ENCODE measurements at regions not wholly inside any gene's neighbourhood (a gene's known extent, or its start where the extent isn't known, plus 50 kb on each side); places are given as distances from the start of the nearest gene placed in this dataset.

DNA sequence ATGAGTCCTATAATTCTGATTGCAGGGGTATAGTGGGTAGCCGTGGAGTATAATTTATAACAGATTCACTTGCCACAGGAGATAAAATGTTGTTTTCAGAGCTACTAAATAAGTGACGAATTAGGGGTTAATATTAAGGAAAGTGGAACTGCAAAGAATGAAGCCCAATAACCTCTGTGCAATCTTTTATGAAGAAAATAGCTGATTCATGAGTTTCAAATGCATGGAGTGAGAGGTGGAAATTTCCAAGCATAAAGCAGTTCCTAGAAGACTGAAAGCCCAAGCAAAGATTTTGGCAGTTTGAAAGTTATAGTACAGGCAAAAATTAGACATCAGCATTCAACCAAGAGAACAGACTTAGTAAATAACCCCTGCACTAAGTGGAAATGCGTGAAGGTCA is 1782.4 kb upstream of the PCDH10 start:
- Histone ChIP-seq H3K4me3 (peak overlapping the region; percentile 65), H3K36me3 (ENCODE audit: insufficient read depth, low read length) (no peaks in the 10 kb centered on the region), H3K27ac (0 out of 2 replicates have a peak overlapping the region, but pooled peaks have one; percentile 6), H3K9me3 (ENCODE audit: low read depth, low read length) (no peaks in the 10 kb centered on the region), H3K9ac (ENCODE audit: insufficient read length) (peak overlapping the region; percentile 14)
- DNase-seq (ENCODE audit: low read depth, low spot score) = no peak
- TF ChIP-seq FOXP2 (optimal IDR thresholded peaks at IDR 0.05; ENCODE audit: control extremely low read depth, extremely low read length, insufficient read depth) (no peak), POLR2AphosphoS5 (IDR thresholded peaks at IDR 0.05; ENCODE audit: borderline replicate concordance, low read depth, low read length) (no peak), EZH2 (IDR thresholded peaks at IDR 0.05) (no peak)

DNA sequence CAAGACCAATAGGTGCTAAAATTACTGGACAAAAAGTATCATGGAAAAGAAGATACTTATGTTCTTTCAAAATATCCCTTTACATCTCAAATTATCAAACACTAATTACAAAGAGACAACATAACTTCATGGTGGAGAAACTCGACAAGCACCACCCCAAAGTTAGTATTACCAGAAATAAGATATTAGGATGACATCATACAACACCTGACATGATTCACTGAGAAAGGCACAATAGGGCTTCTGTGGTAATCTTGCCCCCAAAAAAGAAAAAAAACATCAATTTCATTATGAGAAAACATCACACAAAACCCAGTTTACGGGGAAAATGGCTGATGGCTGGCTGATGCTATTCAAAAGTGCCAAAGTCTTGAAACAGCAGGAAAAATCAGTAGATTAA is 1781.7 kb upstream of the PCDH10 start:
- Histone ChIP-seq H3K4me3 (no peak overlapping the region), H3K36me3 (ENCODE audit: insufficient read depth, low read length) (no peaks in the 10 kb centered on the region), H3K27ac (no peak overlapping the region), H3K9ac (ENCODE audit: insufficient read length) (no peak overlapping the region), H3K9me3 (ENCODE audit: low read depth, low read length) (no peaks in the 10 kb centered on the region)
- DNase-seq (ENCODE audit: low read depth, low spot score) = no peak
- TF ChIP-seq FOXP2 (optimal IDR thresholded peaks at IDR 0.05; ENCODE audit: control extremely low read depth, extremely low read length, insufficient read depth) (no peak), POLR2AphosphoS5 (IDR thresholded peaks at IDR 0.05; ENCODE audit: borderline replicate concordance, low read depth, low read length) (no peak), EZH2 (IDR thresholded peaks at IDR 0.05) (no peak)

DNA sequence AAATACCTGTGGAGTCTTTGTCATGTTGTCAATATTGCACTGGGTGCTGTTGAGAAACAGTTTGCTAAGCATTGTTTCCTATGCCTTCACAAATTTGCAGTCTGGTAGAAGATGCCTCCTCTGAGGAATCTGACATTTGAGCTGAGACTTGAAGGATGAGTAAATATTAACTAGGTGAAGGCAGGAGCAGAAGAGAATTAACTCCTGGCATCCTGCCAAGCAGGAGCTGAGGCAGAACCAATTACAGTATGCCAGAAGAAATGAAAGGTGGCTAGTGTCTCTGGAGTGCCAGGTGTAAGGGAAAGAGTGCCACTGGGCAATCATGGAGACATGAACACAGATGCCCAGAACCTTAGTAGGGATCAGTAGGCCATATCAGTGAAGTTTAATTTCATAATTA is 1778.2 kb upstream of the PCDH10 start:
- H3K36me3 ChIP-seq (ENCODE audit: insufficient read depth, low read length) = no peaks in the 10 kb centered on the region
- no peak overlapping the region for H3K4me3 ChIP-seq
- no peak overlapping the region for H3K27ac ChIP-seq
- H3K9ac ChIP-seq (ENCODE audit: insufficient read length) = no peak overlapping the region
- H3K9me3 ChIP-seq (ENCODE audit: low read depth, low read length) = no peaks in the 10 kb centered on the region
- TF ChIP-seq FOXP2 (optimal IDR thresholded peaks at IDR 0.05; ENCODE audit: control extremely low read depth, extremely low read length, insufficient read depth) = no peak
- TF ChIP-seq POLR2AphosphoS5 (IDR thresholded peaks at IDR 0.05; ENCODE audit: borderline replicate concordance, low read depth, low read length) = no peak
- no peak for TF ChIP-seq EZH2 (IDR thresholded peaks at IDR 0.05)
- no peak for DNase-seq (ENCODE audit: low read depth, low spot score)

DNA sequence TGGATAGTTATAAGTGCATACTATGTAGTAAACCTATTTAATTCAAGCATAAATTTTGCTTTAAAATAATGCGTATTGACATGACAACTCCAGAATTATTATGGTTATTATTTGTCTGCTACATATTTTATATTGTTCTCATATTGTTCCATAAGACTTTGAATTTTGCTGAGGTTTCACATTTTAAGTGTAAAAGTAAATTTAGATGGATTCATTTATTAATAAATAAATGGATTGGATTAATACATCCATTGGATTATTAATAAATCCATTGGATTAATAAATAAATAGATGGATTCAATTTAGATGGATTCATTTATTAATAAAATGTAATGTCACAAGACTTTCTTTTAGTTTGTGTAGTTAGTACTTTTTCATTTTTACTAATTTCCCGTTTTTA is 1768.0 kb upstream of the PCDH10 start:
- TF ChIP-seq POLR2AphosphoS5 (IDR thresholded peaks at IDR 0.05; ENCODE audit: borderline replicate concordance, low read depth, low read length) (no peak), EZH2 (IDR thresholded peaks at IDR 0.05) (no peak), FOXP2 (optimal IDR thresholded peaks at IDR 0.05; ENCODE audit: control extremely low read depth, extremely low read length, insufficient read depth) (no peak)
- H3K36me3 ChIP-seq (ENCODE audit: insufficient read depth, low read length) = no peaks in the 10 kb centered on the region
- H3K9me3 ChIP-seq (ENCODE audit: low read depth, low read length) = no peaks in the 10 kb centered on the region
- no peak overlapping the region for H3K27ac ChIP-seq
- no peak for DNase-seq (ENCODE audit: low read depth, low spot score)
- H3K4me3 ChIP-seq = no peak overlapping the region
- no peak overlapping the region for H3K9ac ChIP-seq (ENCODE audit: insufficient read length)

DNA sequence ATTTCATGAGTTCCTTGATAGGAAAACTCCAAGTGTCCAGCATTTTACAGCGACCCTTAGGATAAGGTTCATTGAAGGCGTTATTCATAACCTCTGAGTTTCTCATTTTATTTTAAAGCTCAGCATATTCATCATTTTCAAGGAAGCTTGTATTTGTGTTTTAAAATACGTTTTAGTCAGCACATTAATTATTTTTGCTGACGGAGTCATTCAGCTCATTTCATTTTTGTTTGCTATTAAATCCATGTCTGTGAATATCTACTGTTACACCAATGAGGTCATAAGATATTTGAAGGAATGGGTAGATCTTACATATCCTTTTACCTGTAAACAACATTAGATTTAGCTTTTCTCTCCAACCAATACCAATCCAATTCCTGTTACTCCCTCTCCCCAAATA is 1766.3 kb upstream of the PCDH10 start:
- no peak for DNase-seq (ENCODE audit: low read depth, low spot score)
- Histone ChIP-seq H3K36me3 (ENCODE audit: insufficient read depth, low read length) (no peaks in the 10 kb centered on the region), H3K27ac (no peak overlapping the region), H3K4me3 (no peak overlapping the region), H3K9me3 (ENCODE audit: low read depth, low read length) (no peaks in the 10 kb centered on the region), H3K9ac (ENCODE audit: insufficient read length) (no peak overlapping the region)
- no peak for TF ChIP-seq FOXP2 (optimal IDR thresholded peaks at IDR 0.05; ENCODE audit: control extremely low read depth, extremely low read length, insufficient read depth)

DNA sequence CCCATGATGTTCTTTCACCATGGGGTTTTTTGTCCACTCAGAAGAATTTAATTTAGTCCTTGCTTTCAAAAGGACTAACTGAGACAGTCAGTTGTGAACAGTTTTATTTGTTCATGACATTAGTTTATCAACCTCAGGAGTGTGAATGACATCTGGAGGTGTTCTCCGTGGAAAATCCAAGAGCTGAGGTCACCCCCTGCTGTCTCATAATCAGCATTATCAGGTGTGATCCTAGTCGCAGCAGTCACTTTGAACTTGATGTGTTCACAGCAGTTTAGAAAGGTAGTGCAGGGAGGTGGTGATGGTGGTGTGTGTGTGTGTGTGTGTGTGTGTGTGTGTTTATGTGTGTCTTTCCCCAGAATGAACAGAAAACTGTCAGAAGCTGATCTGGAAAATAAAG is 1760.8 kb upstream of the PCDH10 start:
- Histone ChIP-seq H3K27ac (no peak overlapping the region), H3K9ac (ENCODE audit: insufficient read length) (no peak overlapping the region), H3K9me3 (ENCODE audit: low read depth, low read length) (no peaks in the 10 kb centered on the region), H3K36me3 (ENCODE audit: insufficient read depth, low read length) (no peaks in the 10 kb centered on the region), H3K4me3 (no peak overlapping the region)
- no peak for DNase-seq (ENCODE audit: low read depth, low spot score)
- no peak for TF ChIP-seq POLR2AphosphoS5 (IDR thresholded peaks at IDR 0.05; ENCODE audit: borderline replicate concordance, low read depth, low read length)
- no peak for TF ChIP-seq FOXP2 (optimal IDR thresholded peaks at IDR 0.05; ENCODE audit: control extremely low read depth, extremely low read length, insufficient read depth)
- TF ChIP-seq EZH2 (IDR thresholded peaks at IDR 0.05) = no peak

DNA sequence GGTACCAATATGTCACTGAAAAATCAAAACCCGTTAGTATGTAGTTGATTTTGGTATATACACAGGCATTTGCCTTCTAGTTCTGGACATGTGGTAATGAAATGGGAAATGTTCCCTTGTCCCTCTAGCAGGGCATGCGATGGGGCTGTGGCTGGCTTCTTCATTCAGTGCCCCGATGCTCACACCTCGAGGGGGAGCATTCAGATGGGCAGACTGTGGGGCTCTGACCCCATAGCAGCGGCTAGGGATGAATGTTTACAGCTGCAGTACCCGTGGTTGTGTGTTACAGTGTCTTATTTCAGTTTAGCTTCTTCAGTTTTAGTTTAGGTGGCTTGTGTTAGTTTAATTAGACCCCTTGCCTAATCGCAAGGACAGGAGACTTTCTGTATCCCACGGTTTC is 1741.0 kb upstream of the PCDH10 start:
- no peaks in the 10 kb centered on the region for H3K9me3 ChIP-seq (ENCODE audit: low read depth, low read length)
- no peak overlapping the region for H3K27ac ChIP-seq
- TF ChIP-seq POLR2AphosphoS5 (IDR thresholded peaks at IDR 0.05; ENCODE audit: borderline replicate concordance, low read depth, low read length) = no peak
- TF ChIP-seq EZH2 (IDR thresholded peaks at IDR 0.05) = no peak
- TF ChIP-seq FOXP2 (optimal IDR thresholded peaks at IDR 0.05; ENCODE audit: control extremely low read depth, extremely low read length, insufficient read depth) = no peak
- no peak overlapping the region for H3K4me3 ChIP-seq
- no peak overlapping the region for H3K9ac ChIP-seq (ENCODE audit: insufficient read length)
- DNase-seq (ENCODE audit: low read depth, low spot score) = no peak
- H3K36me3 ChIP-seq (ENCODE audit: insufficient read depth, low read length) = no peaks in the 10 kb centered on the region

DNA sequence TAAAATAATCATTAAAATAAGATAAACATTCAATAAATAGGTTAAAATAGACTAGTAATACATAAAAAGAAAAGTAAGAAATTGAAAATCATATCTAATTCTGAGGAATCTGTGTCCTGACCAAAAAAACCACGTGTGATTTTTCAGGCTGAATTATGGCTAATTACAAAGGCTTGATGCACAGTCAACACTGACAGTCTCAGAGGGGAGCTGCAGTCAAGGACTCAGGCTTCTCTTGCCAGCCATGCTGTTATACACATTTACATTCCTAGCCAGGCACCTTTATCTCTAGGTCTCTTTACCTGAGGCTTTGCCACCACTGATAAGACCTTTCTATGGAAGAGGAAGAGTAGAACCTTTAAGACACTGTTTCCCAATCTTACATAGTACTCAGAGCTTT is 1737.7 kb upstream of the PCDH10 start:
- H3K36me3 ChIP-seq (ENCODE audit: insufficient read depth, low read length) = no peaks in the 10 kb centered on the region
- H3K9me3 ChIP-seq (ENCODE audit: low read depth, low read length) = no peaks in the 10 kb centered on the region
- no peak for TF ChIP-seq FOXP2 (optimal IDR thresholded peaks at IDR 0.05; ENCODE audit: control extremely low read depth, extremely low read length, insufficient read depth)
- TF ChIP-seq POLR2AphosphoS5 (IDR thresholded peaks at IDR 0.05; ENCODE audit: borderline replicate concordance, low read depth, low read length) = no peak
- TF ChIP-seq EZH2 (IDR thresholded peaks at IDR 0.05) = no peak
- no peak for DNase-seq (ENCODE audit: low read depth, low spot score)
- H3K4me3 ChIP-seq = no peak overlapping the region
- H3K27ac ChIP-seq = no peak overlapping the region
- H3K9ac ChIP-seq (ENCODE audit: insufficient read length) = no peak overlapping the region

DNA sequence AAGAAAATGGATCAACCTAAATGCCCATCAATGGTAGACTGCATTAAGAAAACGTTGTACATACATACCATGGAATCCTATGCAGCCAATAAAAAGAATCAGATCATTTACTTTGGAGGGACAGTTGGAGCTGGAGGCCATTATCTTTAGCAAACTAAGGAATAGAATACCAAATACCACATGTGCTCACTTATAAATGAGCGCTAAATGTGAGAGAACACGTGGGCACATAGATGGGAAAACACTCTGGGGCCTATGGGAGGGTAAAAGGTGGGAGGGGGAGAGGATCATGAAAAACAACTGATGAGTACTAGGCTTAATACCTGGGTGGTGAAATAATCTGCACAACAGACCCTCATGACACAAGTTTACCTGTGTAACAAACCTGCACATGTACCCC is 1729.9 kb upstream of the PCDH10 start:
- TF ChIP-seq POLR2AphosphoS5 (IDR thresholded peaks at IDR 0.05; ENCODE audit: borderline replicate concordance, low read depth, low read length) (no peak), EZH2 (IDR thresholded peaks at IDR 0.05) (no peak), FOXP2 (optimal IDR thresholded peaks at IDR 0.05; ENCODE audit: control extremely low read depth, extremely low read length, insufficient read depth) (no peak)

More for the DNA sequence above, 1729.9 kb upstream of the PCDH10 start:
- Histone ChIP-seq H3K9ac (ENCODE audit: insufficient read length) (no peak overlapping the region), H3K4me3 (no peak overlapping the region), H3K27ac (no peak overlapping the region), H3K36me3 (ENCODE audit: insufficient read depth, low read length) (no peaks in the 10 kb centered on the region), H3K9me3 (ENCODE audit: low read depth, low read length) (no peaks in the 10 kb centered on the region)
- no peak for DNase-seq (ENCODE audit: low read depth, low spot score)

Measured in SK-N-MC (cell line).